Hepatocyte (in vitro differentiated cells): ENCODE measurements at regions not wholly inside any gene's neighbourhood (a gene's known extent, or its start where the extent isn't known, plus 50 kb on each side); places are given as distances from the start of the nearest gene placed in this dataset.

Experiments used
- DNase-seq: peaks from one replicate; pipeline ENCODE4 v3.0.0-alpha.2; 2016; ENCODE audit warnings: low spot score
- H2AFZ ChIP-seq: fragments of 200-600 bp; sonication (generic); 2 replicates; pipeline ENCODE4 v1.6.0; 2016; ENCODE audit warnings: antibody characterized with exemption, mild to moderate bottlenecking
- H3K27ac ChIP-seq: fragments of 200-600 bp; sonication (generic); 2 replicates; pipeline ENCODE4 v1.5.1; 2016; ENCODE audit warnings: mild to moderate bottlenecking
- H3K27me3 ChIP-seq: fragments of 200-600 bp; sonication (generic); 2 replicates; pipeline ENCODE4 v1.6.1; 2016
- H3K36me3 ChIP-seq: fragments of 200-600 bp; sonication (generic); replicated peaks from 2 replicates; pipeline ENCODE4 v1.5.1; 2016; ENCODE audit warnings: low read depth; ENCODE audit not compliant: insufficient read depth
- H3K4me1 ChIP-seq: fragments of 200-600 bp; sonication (generic); 2 replicates; pipeline ENCODE4 v1.5.1; 2016; ENCODE audit warnings: mild to moderate bottlenecking, moderate library complexity; ENCODE audit not compliant: insufficient read depth
- H3K4me2 ChIP-seq: fragments of 200-600 bp; sonication (generic); 2 replicates; pipeline ENCODE4 v1.6.0; 2016
- H3K4me3 ChIP-seq: fragments of 200-600 bp; sonication (generic); 2 replicates; pipeline ENCODE4 v1.5.1; 2016; ENCODE audit warnings: mild to moderate bottlenecking
- H3K79me2 ChIP-seq: fragments of 200-600 bp; sonication (generic); 2 replicates; pipeline ENCODE4 v1.6.0; 2017; ENCODE audit warnings: mild to moderate bottlenecking
- H3K9me2 ChIP-seq: fragments of 200-600 bp; sonication (generic); replicated peaks from 2 replicates; pipeline ENCODE4 v1.6.0; 2017; ENCODE audit warnings: mild to moderate bottlenecking; ENCODE audit not compliant: insufficient read depth
- H3K9me3 ChIP-seq: fragments of 200-600 bp; sonication (generic); 2 replicates; pipeline ENCODE4 v1.5.1; 2016; ENCODE audit warnings: low read depth, mild to moderate bottlenecking
- H4K20me1 ChIP-seq: fragments of 200-600 bp; sonication (generic); 2 replicates; pipeline ENCODE4 v1.6.0; 2016; ENCODE audit warnings: mild to moderate bottlenecking; ENCODE audit not compliant: insufficient read depth, poor library complexity, severe bottlenecking
- CTCF ChIP-seq: fragments of 200-600 bp; sonication (generic); IDR thresholded peaks from 2 replicates; pipeline ENCODE4 v1.5.1; 2016; ENCODE audit warnings: antibody characterized with exemption, mild to moderate bottlenecking; ENCODE audit not compliant: poor library complexity
- EZH2 ChIP-seq: fragments of 200-600 bp; sonication (generic); IDR thresholded peaks from 2 replicates; pipeline ENCODE4 v1.6.1; 2016; ENCODE audit warnings: antibody characterized with exemption, mild to moderate bottlenecking, borderline replicate concordance
- EZH2phosphoT487 ChIP-seq: fragments of 200-600 bp; sonication (generic); IDR thresholded peaks from one replicate; pipeline ENCODE4 v1.6.1; 2018; ENCODE audit warnings: antibody characterized with exemption, mild to moderate bottlenecking, low read depth, moderate library complexity; ENCODE audit not compliant: unreplicated experiment, severe bottlenecking
- WGBS: methylation state at CpG from one replicate; pipeline ENCODE4 v1.1.6; 2016; ENCODE audit warnings: low lambda C conversion rate; ENCODE audit errors: missing lambda C conversion rate; 5-methylcytosine and 5-hydroxymethylcytosine counted together

- Histone ChIP-seq H3K9me3 (no peaks in the 10 kb centered on the region), H3K4me1 (no peaks in the 10 kb centered on the region), H3K36me3 (no peaks in the 10 kb centered on the region), H3K27me3 (no peaks in the 10 kb centered on the region), H3K79me2 (no peaks in the 10 kb centered on the region), H3K9me2 (no peaks in the 10 kb centered on the region), H3K4me3 (no peak overlapping the region), H3K27ac (no peak overlapping the region), H3K4me2 (peak overlapping the region; percentile 67), H4K20me1 (no peaks in the 10 kb centered on the region), H2AFZ (no peak overlapping the region)
- TF ChIP-seq EZH2 (no peak), CTCF (no peak)
- 23% methylated on average over 12 of the region's 12 CpGs for WGBS
- DNase-seq, result no peak
These were observed 571.1 kb upstream of the SOX11 start for GRCh38 chr2:5121121-5121520.

GRCh38 chr2:5121642-5122041 is 570.5 kb upstream of the SOX11 start:
- no peaks in the 10 kb centered on the region for H4K20me1 ChIP-seq
- TF ChIP-seq EZH2 (no peak), CTCF (peak; percentile 19)
- 0% methylated on average over 4 of the region's 4 CpGs for WGBS

GRCh38 chr2:5123582-5124196 is 568.5 kb upstream of the SOX11 start:
- TF ChIP-seq CTCF (no peak), EZH2 (no peak), EZH2phosphoT487 (no peak)
- no peaks in the 10 kb centered on the region for H4K20me1 ChIP-seq
- H3K27ac ChIP-seq, result no peak overlapping the region
- H3K4me1 ChIP-seq, result no peaks in the 10 kb centered on the region
- no peak overlapping the region for H2AFZ ChIP-seq
- no peak for DNase-seq
- no peaks in the 10 kb centered on the region for H3K9me3 ChIP-seq
- H3K27me3 ChIP-seq, result no peaks in the 10 kb centered on the region
- no peaks in the 10 kb centered on the region for H3K79me2 ChIP-seq
- H3K4me2 ChIP-seq, result no peak overlapping the region
- H3K36me3 ChIP-seq, result no peaks in the 10 kb centered on the region
- no peaks in the 10 kb centered on the region for H3K9me2 ChIP-seq
- WGBS, result 53% methylated on average over 4 of the region's 4 CpGs
- no peak overlapping the region for H3K4me3 ChIP-seq

More at GRCh38 chr2:5121642-5122041, 570.5 kb upstream of the SOX11 start:
- Histone ChIP-seq H3K4me2 (peak overlapping the region; percentile 67), H3K36me3 (no peaks in the 10 kb centered on the region), H3K27ac (no peak overlapping the region), H2AFZ (no peak overlapping the region), H3K27me3 (no peaks in the 10 kb centered on the region), H3K9me2 (no peaks in the 10 kb centered on the region), H3K79me2 (no peaks in the 10 kb centered on the region), H3K4me3 (no peak overlapping the region), H3K4me1 (no peaks in the 10 kb centered on the region), H3K9me3 (no peaks in the 10 kb centered on the region)
- peak; percentile 52 for DNase-seq
